Heart right ventricle (tissue), 16 donors: ENCODE measurements at regions not wholly inside any gene's neighbourhood (a gene's known extent, or its start where the extent isn't known, plus 50 kb on each side); places are given as distances from the start of the nearest gene placed in this dataset.

Experiments used
- ATAC-seq, 8 donors: fragments of 200-7000 bp; cut with Tn5 transposase; one replicate each; pipeline ENCODE4 v1.9.1; 2020; ENCODE audit warnings: mild to moderate bottlenecking in 8 of 8, moderate library complexity in 8 of 8, moderate number of reproducible peaks in 1 of 8
- DNase-seq, 2 donors: peaks; one replicate each; pipeline ENCODE4 v3.0.0-alpha.2; 2020
- H3K27ac ChIP-seq, 10 donors: fragments of 200-600 bp; sonication (generic) in 2 of 10; one replicate each; pipeline versions ENCODE4 v1.5.0 to v1.8.0; 2020 to 2022; ENCODE audit warnings: mild to moderate bottlenecking in 3 of 10
- H3K27me3 ChIP-seq, 7 donors: fragments of 200-600 bp; one replicate each; pipeline ENCODE4 v1.8.0; 2021 to 2022; ENCODE audit warnings: mild to moderate bottlenecking in 2 of 7
- H3K36me3 ChIP-seq, 9 donors: fragments of 200-600 bp; sonication (generic) in 1 of 9; one replicate each; pipeline versions ENCODE4 v1.5.0 to v1.8.0; 2020 to 2022; ENCODE audit warnings: mild to moderate bottlenecking in 2 of 9
- H3K4me1 ChIP-seq, 9 donors: fragments of 200-600 bp; sonication (generic) in 1 of 9; one replicate each; pipeline versions ENCODE4 v1.5.0 to v1.8.0; 2020 to 2022; ENCODE audit warnings: mild to moderate bottlenecking in 4 of 9
- H3K4me3 ChIP-seq, 10 donors: fragments of 200-600 bp; sonication (generic) in 2 of 10; one replicate each; pipeline versions ENCODE4 v1.5.0 to v1.8.0; 2020 to 2022; ENCODE audit warnings: mild to moderate bottlenecking in 7 of 10, moderate library complexity in 2 of 10
- H3K9me3 ChIP-seq, 11 donors: fragments of 200-600 bp in 10 of 11; sonication (generic) in 2 of 11; one replicate each; pipeline versions ENCODE4 v1.5.0 to v1.8.0; 2013 to 2022; ENCODE audit warnings: mild to moderate bottlenecking in 2 of 11, control low read depth in 1 of 11, moderate library complexity in 1 of 11
- CTCF ChIP-seq, 9 donors: fragments of 200-600 bp; sonication (generic) in 2 of 9; IDR thresholded peaks; one replicate each; pipeline versions ENCODE4 v1.5.0 to v1.8.0; 2021 to 2022; ENCODE audit warnings: antibody characterized with exemption in 9 of 9, mild to moderate bottlenecking in 5 of 9, moderate library complexity in 1 of 9
- WGBS, 2 donors: extraction: QIAGEN DNeasy Blood & Tissue Kit; methylation state at CpG; one replicate each; pipeline ENCODE4 v1.1.7; 2013; ENCODE audit warnings: inconsistent platforms in 1 of 2; 5-methylcytosine and 5-hydroxymethylcytosine counted together
- intact Hi-C, 10 donors: fragments of 100-400 bp; cut with DNase I; formaldehyde crosslinking; loops; one replicate each; pipeline versions ENCODE4 v1.11.1 to v1.14.2; 2022
- donor health status: Arrhythmogenic right ventricular cardiomyopathy.
- donor health status: ischemic (EF 13 %, LVEDD 7.1; RV severe dilation, severe dysfunction).
- donor health status: healthy with polysubstance abuse.
- donor health status: DM: no; HTN: yes; CAD: no.
- donor health status: DM: no; HTN: no; CAD: no.
- donor health status: ischemic (EF 25% LVEDD 6.9; RV normal size, moderate dysfunction).
- donor health status: ischemic (EF 25% LVEDD 5.7; RV mildly dilated, moderate dysfunction).
- donor health status: healthy.
- donor health status: DM: yes; HTN: yes; CAD: no.
- donor health status: Ischemic cardiomyopathy.
- donor health status: ischemic (EF 35%, LVEDD 5.7; RV mildly dilated, moderate dysfunction).
- donor health status: nonischemic (EF 11% LVEDD 7.7; RV severe dilation, severe dysfunction).
- donor health status: DM: yes; HTN: yes; CAD: no.
- donor health status: PGD.
- donor health status: ischemic (EF 29% LVEDD 5.4; RV normal size, mild dysfunction).
- donor health status: nonischemic (EF 23%, LVEDD 6.1; RV moderate dilation, normal function).

- peaks cover 0 to 25% (median 9%) of the 10 kb centered on the region in 7 donors for H3K27me3 ChIP-seq
- H3K27ac ChIP-seq: no peak overlapping the region
- intact Hi-C loops: no loop called here
- H3K4me3 ChIP-seq: no peak overlapping the region
- no peak for DNase-seq
- H3K4me1 ChIP-seq: no peaks in the 10 kb centered on the region
- H3K9me3 ChIP-seq: no peaks in the 10 kb centered on the region
- WGBS, 2 donors: 45 to 61% methylated on average over 1 of the region's 1 CpG
- TF ChIP-seq CTCF (IDR thresholded peaks at IDR 0.05): no peak
- no peak for ATAC-seq
- H3K36me3 ChIP-seq: no peaks in the 10 kb centered on the region
Measured at GRCh38 chr1:147046189-147046862, 108.2 kb downstream of the NBPF12 start.
